NCI-H1930 (cell line): ENCODE measurements at regions not wholly inside any gene's neighbourhood (a gene's known extent, or its start where the extent isn't known, plus 50 kb on each side); places are given as distances from the start of the nearest gene placed in this dataset.

Experiments used
- DNase-seq, 2 experiments: peaks; one replicate each; lab custom pipeline; 2025; lab: John Stamatoyannopoulos, UW

DNA sequence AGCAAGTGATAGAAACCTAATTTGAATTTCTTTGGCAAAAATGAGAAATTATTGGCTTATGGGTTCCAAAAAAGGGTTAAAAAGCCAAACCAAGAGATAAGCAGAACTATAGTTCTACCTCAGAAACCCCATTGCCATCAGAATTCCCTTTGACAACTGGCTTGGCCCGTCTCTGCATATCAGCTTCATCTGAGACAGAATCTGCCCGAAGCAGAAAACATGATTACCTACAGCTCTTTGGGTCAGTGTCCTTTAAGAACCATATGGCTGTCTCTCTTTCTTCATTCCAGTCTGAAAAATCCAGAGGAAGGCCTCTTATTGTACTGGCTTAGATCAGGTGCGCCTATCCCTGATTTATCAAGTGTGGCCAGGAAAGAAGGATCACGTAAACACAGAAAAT is 49.8 kb upstream of the AGPS start:
- DNase-seq = no peak
